HAP-1 (cell line): ENCODE measurements at regions not wholly inside any gene's neighbourhood (a gene's known extent, or its start where the extent isn't known, plus 50 kb on each side); places are given as distances from the start of the nearest gene placed in this dataset.

Experiments used
- DNase-seq, 2 experiments: peaks; one replicate each; pipeline ENCODE4 v3.0.0-alpha.2; 2016 to 2020; ENCODE audit warnings: low spot score in 2 of 2
- H3K27me3 ChIP-seq: fragments of 250-450 bp; sonication (Bioruptor Pico); 2 replicates; pipeline ENCODE4 v1.5.1; 2020; ENCODE audit warnings: low read depth, mild to moderate bottlenecking, moderate library complexity
- H3K36me3 ChIP-seq: fragments of 250-450 bp; sonication (Bioruptor Pico); replicated peaks from 2 replicates; pipeline ENCODE4 v1.5.1; 2020; ENCODE audit warnings: mild to moderate bottlenecking
- H3K4me1 ChIP-seq: fragments of 250-450 bp; sonication (Bioruptor Pico); 2 replicates; pipeline ENCODE4 v1.5.1; 2020; ENCODE audit warnings: mild to moderate bottlenecking
- H3K4me3 ChIP-seq: fragments of 250-450 bp; sonication (Bioruptor Pico); 2 replicates; pipeline ENCODE4 v1.5.1; 2020; ENCODE audit warnings: mild to moderate bottlenecking, moderate library complexity
- H3K9me3 ChIP-seq: fragments of 250-450 bp; sonication (Bioruptor Pico); 2 replicates; pipeline ENCODE4 v1.5.1; 2020; ENCODE audit warnings: mild to moderate bottlenecking, moderate library complexity
- in situ Hi-C: fragments of 300-500 bp; cut with MboI; formaldehyde crosslinking; loops from 3 replicates; pipeline ENCODE4 v1.14.3; 2020; ENCODE audit warnings: low sequenced_read_pairs, inconsistent platforms, mixed read lengths

GRCh38 chr13:103386341-103386740 lies 320.1 kb upstream of the SLC10A2 start:
- H3K36me3 ChIP-seq, result no peaks in the 10 kb centered on the region
- no peaks in the 10 kb centered on the region for H3K4me1 ChIP-seq
- no peak overlapping the region for H3K4me3 ChIP-seq
- no peaks in the 10 kb centered on the region for H3K9me3 ChIP-seq
- DNase-seq, result no peak
- in situ Hi-C loops, result no loop called here
- H3K27me3 ChIP-seq, result no peaks in the 10 kb centered on the region

DNA sequence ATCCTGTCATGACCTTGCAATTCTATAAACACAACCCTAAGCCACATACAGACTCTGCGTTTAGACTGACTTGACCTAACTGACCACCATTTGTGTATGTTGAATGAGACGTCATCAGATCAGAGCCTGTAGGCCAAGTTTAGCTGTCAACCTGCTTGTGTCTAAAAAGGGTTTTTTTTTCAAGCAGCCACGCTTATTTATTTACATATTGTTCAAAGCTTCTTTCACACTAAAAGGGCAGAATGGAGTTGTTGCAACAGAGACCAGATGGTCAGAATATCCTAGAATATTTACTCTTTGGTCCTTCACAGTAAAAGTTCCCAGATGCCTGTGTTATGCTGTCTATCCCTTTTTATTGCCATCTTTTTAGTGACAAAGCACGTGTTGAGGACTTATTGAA lies 307.7 kb upstream of the SLC10A2 start:
- in situ Hi-C loops, result no loop called here

GRCh38 chr13:103371271-103371670 lies 305.1 kb upstream of the SLC10A2 start:
- Histone ChIP-seq H3K36me3 (no peaks in the 10 kb centered on the region), H3K4me1 (no peaks in the 10 kb centered on the region), H3K9me3 (no peaks in the 10 kb centered on the region), H3K4me3 (no peak overlapping the region), H3K27me3 (no peaks in the 10 kb centered on the region)
- in situ Hi-C loops, result no loop called here
- no peak for DNase-seq

More for the DNA sequence above, 307.7 kb upstream of the SLC10A2 start:
- H3K4me1 ChIP-seq, result no peaks in the 10 kb centered on the region
- no peak overlapping the region for H3K4me3 ChIP-seq
- no peaks in the 10 kb centered on the region for H3K36me3 ChIP-seq
- no peaks in the 10 kb centered on the region for H3K27me3 ChIP-seq
- H3K9me3 ChIP-seq, result no peaks in the 10 kb centered on the region
- no peak for DNase-seq

DNA sequence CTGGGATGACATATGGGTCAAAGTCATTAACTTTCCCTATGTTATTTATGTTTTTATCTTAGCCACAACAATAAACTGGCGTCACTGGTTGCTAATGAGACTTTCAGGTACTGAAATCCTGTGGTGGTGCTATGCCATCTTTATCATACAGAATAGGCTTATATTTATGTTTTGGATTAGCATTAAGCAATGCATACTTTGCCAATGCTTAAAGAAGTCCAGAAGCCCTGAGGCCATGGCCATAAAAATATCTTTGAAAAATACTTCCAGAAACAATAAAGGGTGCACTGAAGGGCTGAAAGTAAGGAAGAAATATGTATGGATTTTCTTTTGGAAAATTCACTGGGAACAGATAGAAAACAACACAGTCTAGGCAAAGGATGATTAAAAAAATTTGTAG lies 304.6 kb upstream of the SLC10A2 start:
- DNase-seq, result no peak
- no peaks in the 10 kb centered on the region for H3K4me1 ChIP-seq
- no peak overlapping the region for H3K4me3 ChIP-seq
- H3K36me3 ChIP-seq, result no peaks in the 10 kb centered on the region
- in situ Hi-C loops, result no loop called here
- no peaks in the 10 kb centered on the region for H3K9me3 ChIP-seq
- no peaks in the 10 kb centered on the region for H3K27me3 ChIP-seq

GRCh38 chr13:103358255-103358932 lies 292.2 kb upstream of the SLC10A2 start:
- Histone ChIP-seq H3K27me3 (no peaks in the 10 kb centered on the region), H3K9me3 (no peaks in the 10 kb centered on the region), H3K4me3 (no peak overlapping the region), H3K36me3 (no peaks in the 10 kb centered on the region), H3K4me1 (no peaks in the 10 kb centered on the region)
- DNase-seq, result no peak
- in situ Hi-C loops, result no loop called here

DNA sequence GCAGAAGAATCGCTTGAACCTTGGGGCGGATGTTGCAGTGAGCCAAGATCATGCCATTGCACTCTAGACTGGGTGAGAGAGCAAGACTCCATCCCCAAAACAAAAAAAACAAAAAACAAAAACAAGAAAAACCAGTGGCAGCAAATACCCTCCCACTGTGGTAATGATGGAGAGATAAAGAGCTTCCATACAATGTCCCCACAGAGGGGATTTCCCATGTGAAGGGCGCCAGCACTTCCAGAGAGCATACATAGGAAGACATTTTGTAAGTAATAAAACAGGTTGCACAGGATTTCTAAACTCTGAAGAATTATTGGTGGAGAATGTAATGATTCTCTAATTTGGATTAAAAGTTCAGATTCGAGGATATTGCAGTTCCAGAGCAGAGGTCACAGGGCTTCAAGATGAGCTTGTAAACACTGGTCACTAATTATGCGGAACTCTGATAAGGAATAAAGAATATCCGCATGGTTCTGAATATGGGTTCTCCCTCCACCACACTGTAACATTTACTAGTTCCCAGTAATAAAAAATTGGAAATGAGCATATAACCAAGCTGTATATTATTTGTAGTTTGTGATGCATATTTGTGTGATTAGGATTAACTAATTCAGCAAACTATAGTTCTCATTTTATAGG lies 290.1 kb upstream of the SLC10A2 start:
- H3K4me1 ChIP-seq, result no peaks in the 10 kb centered on the region
- in situ Hi-C loops, result no loop called here
- no peak overlapping the region for H3K4me3 ChIP-seq
- no peaks in the 10 kb centered on the region for H3K36me3 ChIP-seq
- H3K27me3 ChIP-seq, result no peaks in the 10 kb centered on the region
- H3K9me3 ChIP-seq, result no peaks in the 10 kb centered on the region
- no peak for DNase-seq

- Histone ChIP-seq H3K27me3 (no peaks in the 10 kb centered on the region), H3K36me3 (no peaks in the 10 kb centered on the region), H3K4me3 (no peak overlapping the region), H3K9me3 (no peaks in the 10 kb centered on the region), H3K4me1 (no peaks in the 10 kb centered on the region)
- in situ Hi-C loops, result no loop called here
- DNase-seq, result no peak
These were observed 288.0 kb upstream of the SLC10A2 start for GRCh38 chr13:103354171-103354570.

DNA sequence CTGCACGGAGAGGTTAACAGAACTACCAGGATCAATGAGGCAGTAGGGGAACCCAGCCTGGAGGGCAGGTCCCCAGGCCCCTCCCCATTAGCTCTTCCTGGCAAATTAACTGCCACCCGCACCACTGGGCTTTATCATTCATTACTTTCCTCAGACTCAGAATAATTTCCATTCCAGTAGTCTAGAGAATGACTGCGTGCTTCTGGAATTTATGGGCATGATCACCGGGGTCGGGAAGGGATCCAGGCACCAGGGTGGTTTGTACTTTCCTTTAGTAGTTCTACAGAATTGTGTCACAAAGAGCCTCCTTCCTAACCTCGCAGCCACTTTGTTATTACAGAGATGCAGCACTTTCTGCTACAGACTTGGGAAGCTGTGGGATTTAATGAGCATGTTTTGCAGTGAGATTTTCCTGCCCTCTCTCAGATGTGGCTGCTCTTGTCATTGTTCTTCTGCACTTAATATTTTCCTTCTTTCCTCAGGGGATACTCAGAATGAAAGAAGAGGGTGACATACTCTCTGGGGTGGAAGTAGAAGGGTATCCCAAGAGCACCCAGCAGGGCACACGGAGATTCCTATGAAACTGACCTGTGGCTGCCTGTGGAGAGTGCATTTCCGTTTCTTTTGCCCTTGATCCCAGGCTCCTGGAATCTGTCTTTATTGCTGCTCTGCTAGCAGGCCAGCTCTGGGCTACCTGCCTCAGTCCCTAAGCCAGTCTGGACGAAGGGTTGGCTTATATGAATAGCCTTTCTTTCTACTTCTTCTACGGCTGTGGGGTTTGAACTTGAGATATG lies 285.0 kb upstream of the SLC10A2 start:
- no peaks in the 10 kb centered on the region for H3K4me1 ChIP-seq
- in situ Hi-C loops, result no loop called here
- H3K4me3 ChIP-seq, result no peak overlapping the region
- H3K9me3 ChIP-seq, result no peaks in the 10 kb centered on the region
- H3K36me3 ChIP-seq, result no peaks in the 10 kb centered on the region
- no peak for DNase-seq
- no peaks in the 10 kb centered on the region for H3K27me3 ChIP-seq

GRCh38 chr13:103350147-103350546 lies 283.9 kb upstream of the SLC10A2 start:
- DNase-seq, result no peak
- Histone ChIP-seq H3K4me1 (no peaks in the 10 kb centered on the region), H3K27me3 (no peaks in the 10 kb centered on the region), H3K36me3 (no peaks in the 10 kb centered on the region), H3K4me3 (no peak overlapping the region), H3K9me3 (no peaks in the 10 kb centered on the region)
- in situ Hi-C loops, result no loop called here

DNA sequence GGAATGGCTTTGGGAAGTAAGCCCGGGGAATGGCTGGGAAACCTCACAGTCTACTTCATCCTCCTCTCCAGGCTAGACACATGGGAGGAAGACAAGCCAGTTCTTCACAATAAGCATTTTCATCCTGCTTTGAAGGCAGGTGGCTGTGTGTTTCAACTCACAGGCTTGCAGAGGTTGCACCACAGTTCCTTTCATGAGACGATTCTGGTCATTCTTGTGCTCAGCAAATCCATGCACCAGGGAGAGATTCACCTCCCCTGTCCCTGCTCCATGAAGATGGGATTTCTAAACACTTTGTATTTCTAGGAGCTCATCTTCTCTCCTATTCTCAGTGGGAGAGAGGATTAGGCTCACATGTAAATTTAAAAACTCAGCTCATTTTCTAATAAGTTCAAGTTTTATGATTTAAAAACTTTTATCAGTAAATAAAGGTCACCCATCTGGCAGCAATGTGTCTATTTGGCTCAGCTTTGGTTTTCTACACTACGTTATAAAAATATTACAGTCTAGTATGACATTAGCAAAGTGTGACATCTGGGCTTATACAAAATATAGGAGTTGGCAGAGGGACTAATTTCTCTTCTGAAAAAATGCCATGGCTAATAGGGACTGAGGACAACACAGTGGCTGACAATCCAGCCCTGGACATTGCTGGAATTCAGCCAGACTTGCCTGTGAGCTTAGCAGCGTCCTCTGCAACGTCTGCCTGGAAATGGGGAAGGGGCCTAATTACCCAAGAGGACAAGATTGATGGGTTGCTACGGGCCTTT lies 283.2 kb upstream of the SLC10A2 start:
- H3K9me3 ChIP-seq, result no peaks in the 10 kb centered on the region
- H3K4me1 ChIP-seq, result no peaks in the 10 kb centered on the region
- in situ Hi-C loops, result no loop called here
- H3K36me3 ChIP-seq, result no peaks in the 10 kb centered on the region
- H3K4me3 ChIP-seq, result no peak overlapping the region
- H3K27me3 ChIP-seq, result no peaks in the 10 kb centered on the region
- no peak for DNase-seq

- no peaks in the 10 kb centered on the region for H3K9me3 ChIP-seq
- no peaks in the 10 kb centered on the region for H3K36me3 ChIP-seq
- no peaks in the 10 kb centered on the region for H3K4me1 ChIP-seq
- in situ Hi-C loops, result no loop called here
- no peaks in the 10 kb centered on the region for H3K27me3 ChIP-seq
- no peak for DNase-seq
- H3K4me3 ChIP-seq, result no peak overlapping the region
These were observed 269.0 kb upstream of the SLC10A2 start for GRCh38 chr13:103335241-103335640.

DNA sequence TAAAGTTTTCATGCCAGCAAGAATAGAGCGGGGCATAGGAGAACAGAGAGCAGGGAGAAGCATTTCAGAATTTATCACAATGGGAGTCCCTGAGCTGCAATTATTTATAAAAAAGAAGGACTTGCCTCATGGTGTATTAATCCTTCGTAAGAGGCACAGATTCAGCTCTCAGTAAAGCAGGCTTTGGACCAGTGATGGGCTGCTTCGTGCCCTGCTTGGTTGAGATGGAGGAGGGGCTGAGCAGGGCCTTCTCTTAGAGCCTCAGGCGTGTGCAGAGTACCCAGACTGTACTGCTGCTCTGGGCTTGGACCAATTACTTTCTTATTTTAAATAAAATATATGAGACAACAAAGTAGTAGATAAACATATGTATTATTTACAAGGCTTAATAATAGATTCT lies 265.7 kb upstream of the SLC10A2 start:
- Histone ChIP-seq H3K36me3 (no peaks in the 10 kb centered on the region), H3K9me3 (no peaks in the 10 kb centered on the region), H3K27me3 (no peaks in the 10 kb centered on the region), H3K4me1 (no peaks in the 10 kb centered on the region), H3K4me3 (no peak overlapping the region)
- in situ Hi-C loops, result no loop called here
- no peak for DNase-seq

DNA sequence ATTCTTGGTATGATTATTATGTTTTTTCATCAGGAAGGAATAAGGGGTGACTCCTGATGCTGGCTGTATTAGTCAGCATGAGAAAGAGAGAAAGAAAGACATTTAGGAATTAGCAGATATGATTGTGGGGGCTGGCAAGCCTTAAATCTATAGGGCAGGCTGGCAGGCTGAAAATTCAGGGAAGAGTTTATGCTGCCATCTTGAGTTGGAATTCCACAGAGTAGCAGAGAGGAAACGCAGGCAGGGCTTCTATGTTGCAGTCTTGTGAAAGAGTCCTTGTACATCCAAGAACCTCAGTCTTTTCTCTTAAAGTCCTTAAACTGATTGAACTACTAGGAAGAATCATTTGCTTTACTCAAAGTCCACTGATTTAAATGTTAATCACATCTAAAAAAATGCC lies 262.7 kb upstream of the SLC10A2 start:
- in situ Hi-C loops, result no loop called here

GRCh38 chr13:103326326-103326725 lies 260.1 kb upstream of the SLC10A2 start:
- no peak overlapping the region for H3K4me3 ChIP-seq
- no peaks in the 10 kb centered on the region for H3K4me1 ChIP-seq
- H3K9me3 ChIP-seq, result no peaks in the 10 kb centered on the region
- in situ Hi-C loops, result no loop called here
- H3K36me3 ChIP-seq, result no peaks in the 10 kb centered on the region
- DNase-seq, result no peak
- H3K27me3 ChIP-seq, result no peaks in the 10 kb centered on the region

More for the DNA sequence above, 262.7 kb upstream of the SLC10A2 start:
- no peak overlapping the region for H3K4me3 ChIP-seq
- no peaks in the 10 kb centered on the region for H3K36me3 ChIP-seq
- H3K4me1 ChIP-seq, result no peaks in the 10 kb centered on the region
- no peaks in the 10 kb centered on the region for H3K9me3 ChIP-seq
- no peaks in the 10 kb centered on the region for H3K27me3 ChIP-seq
- DNase-seq, result no peak
